IPS DF 19.7 (cell line): ENCODE measurements at regions not wholly inside any gene's neighbourhood (a gene's known extent, or its start where the extent isn't known, plus 50 kb on each side); places are given as distances from the start of the nearest gene placed in this dataset.

Experiments
- DNase-seq: peaks from one replicate; pipeline ENCODE4 v3.0.0-alpha.2; 2013; ENCODE audit warnings: low read depth, low spot score

DNA sequence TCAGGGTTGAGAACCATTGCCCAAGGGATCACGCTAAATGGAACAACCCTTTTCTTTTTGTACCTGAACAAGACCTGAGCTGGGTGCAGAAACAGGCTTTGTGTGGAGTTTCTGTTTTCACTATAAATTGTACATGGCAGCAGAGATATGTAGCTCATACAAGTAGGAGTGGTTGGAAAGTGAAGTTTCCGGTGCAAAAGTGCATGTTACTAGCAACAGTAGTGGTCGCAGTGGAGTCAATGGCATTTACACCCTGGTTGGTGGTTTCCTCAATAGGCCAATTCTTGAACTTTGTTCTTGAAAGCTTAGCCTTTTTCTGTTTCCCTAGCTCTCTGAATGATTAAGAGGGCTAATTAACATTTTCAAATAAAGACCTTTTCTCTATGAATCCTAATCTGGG lies 170.7 kb downstream of the NEBL start:
- no peak for DNase-seq

DNA sequence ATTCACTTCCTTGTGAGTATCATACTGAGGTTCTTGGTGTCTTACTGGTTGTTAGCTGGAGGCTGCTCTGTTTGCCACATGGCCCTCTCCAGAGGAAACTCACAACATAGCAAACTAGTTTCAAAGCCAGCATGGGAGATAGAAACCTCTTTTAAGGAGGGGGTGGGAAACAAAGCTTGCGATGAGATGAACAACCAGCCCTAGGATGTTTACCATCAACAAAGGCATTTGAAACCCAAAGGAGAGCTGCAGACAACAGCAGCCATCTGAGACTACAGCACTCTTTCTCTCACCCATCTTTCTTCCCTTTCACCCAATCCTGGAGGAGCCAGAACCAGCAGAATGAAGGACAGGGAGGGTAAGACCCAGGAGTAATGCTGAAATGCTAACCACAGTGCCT lies 182.1 kb downstream of the NEBL start:
- no peak for DNase-seq

DNA sequence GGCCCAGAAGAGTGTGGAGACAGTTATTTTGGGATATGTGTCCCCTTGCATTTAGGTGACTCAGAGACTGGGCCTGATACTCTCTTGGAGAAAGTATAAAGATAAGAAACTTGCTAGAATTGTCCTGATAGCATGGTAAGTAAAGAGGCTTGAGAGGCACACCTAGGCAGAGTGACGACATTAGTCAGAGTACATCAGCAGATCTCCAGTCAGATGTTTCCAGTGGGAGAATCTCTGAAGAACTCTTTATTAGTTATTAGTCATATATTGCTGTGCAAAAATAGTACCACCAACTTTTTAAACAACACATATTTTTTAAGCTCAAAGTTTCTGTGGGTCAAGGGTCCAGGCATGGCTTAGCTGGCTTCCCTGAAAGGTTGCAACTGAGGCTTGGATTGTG lies 182.6 kb downstream of the NEBL start:
- DNase-seq: no peak

DNA sequence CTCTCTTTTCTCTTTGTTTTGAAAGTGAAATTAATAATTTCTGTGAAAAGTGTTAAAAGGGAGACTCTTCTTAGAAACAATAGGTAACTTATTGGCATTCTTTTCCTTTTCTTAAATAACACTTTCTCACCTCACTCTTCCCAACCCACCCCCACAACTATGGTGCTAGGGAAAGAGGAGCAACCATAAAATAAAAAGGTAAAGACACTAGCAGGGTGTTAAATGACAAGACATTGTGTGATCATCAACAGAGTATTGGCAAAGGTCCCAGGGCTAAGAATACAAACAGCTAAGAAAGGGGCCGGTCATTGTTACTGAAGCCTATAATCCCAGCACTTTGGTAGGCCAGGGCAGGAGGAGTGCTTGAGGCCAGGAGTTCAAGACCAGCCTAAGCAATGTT lies 183.7 kb downstream of the NEBL start:
- no peak for DNase-seq

DNA sequence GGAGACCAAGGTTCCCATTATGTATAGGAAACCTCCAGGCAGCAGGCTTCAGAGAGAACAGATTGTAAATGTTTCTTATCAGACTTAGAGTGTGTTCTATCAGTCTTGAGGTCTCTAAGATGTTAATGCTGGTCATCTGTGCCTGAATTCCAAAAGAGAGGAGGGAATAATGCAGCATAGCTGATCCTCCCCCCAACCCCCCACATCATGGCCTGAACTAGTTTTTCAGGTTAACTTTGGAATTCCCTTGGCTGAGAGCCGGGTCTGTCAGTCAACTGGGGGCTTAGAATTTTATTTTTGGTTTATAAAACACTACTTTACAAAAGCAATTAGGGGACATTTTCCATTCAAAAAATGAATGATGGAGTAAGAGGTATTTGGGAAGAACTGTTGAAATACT lies 184.3 kb downstream of the NEBL start:
- no peak for DNase-seq

DNA sequence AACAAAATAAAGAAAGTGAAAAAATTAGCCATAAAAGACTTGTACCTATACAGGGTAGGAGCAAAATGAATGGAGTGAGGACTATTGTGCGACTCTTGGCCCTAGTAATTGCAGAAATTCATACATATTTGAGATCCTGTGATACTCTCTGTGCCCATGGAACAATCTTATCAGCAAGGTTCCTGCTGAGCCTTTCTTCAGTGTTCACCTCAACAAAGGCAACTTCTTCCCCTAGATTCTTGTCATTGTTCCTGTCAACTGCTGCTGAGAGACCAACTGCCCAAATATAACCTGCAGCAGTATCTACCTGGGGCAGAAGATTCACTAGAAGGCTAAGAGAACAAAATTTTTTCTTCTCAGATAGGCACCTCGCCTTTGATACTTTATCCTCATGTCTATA lies 187.4 kb downstream of the NEBL start:
- DNase-seq: no peak

DNA sequence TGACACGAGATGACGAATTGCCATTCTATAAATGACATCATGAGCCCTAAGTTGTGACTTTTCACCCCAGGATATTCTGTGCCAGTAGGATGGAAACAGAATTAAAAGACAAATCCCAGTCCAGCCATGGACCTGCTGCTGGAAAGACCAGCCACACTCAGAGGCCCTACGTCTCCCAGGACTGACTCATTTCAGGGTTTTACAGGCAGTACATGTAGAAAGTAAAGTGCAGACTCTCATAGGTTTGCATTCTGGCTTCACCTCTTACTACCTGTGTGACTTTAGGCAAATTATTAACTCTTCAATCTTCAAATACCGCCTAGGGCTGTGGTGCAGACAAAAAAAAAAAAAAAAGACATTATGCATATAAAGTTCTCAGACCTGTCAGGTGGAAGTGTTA lies 188.8 kb downstream of the NEBL start:
- no peak for DNase-seq

DNA sequence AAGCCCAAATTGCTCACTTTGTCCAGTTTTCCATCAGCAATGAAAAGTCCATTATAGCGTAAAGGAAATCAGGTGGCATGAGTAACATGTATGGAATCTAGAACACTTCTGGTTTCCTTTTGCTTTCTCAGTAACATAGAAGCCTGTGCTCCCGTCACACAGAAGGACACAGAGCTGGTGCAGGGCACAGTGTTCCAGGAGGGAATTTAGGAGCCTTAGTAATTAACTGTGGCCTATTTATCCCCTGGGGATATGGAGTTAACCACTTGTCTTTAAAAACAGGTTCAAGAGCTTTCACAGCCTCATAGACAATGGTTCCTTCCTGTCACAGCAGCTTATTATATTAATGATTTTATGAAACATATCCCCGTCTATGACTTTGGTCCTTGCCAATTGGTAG lies 189.9 kb downstream of the NEBL start:
- DNase-seq: no peak

DNA sequence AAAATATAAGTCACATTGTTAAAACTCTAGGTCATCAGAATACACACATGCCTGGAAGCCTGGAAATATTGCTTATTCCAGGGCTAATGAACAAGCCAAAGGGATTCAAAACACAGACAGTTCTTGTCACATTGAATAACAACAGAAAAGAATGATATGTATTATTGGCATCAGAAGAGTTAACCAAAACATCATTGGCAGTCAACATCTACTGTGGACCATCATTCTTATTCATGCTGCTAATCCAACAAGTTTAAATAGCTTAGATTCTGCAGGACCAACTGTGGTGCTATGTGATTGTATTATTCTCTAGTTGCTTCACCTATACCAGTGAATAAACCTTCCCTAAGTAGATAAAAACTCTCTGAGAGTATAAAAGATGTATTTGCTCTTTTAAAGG lies 198.3 kb downstream of the NEBL start:
- no peak for DNase-seq

DNA sequence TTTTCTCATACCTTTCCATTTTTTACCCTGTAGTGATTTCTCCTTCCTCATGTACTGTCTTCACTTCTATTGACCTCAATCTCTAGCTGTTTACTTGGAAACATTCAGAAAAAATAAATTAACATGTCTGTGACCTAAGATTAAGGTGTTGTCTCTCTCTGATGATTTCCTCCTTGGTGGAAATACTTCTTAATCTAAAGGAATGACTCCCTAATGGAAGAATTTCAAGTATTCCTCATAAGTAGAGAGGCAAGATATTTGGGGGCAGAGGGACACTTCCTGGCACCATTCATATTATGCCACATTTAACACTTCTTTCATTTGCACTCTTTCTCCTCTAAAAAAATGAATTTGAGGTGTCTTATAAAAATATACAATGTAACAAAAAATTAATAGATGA lies 202.8 kb downstream of the NEBL start:
- no peak for DNase-seq

DNA sequence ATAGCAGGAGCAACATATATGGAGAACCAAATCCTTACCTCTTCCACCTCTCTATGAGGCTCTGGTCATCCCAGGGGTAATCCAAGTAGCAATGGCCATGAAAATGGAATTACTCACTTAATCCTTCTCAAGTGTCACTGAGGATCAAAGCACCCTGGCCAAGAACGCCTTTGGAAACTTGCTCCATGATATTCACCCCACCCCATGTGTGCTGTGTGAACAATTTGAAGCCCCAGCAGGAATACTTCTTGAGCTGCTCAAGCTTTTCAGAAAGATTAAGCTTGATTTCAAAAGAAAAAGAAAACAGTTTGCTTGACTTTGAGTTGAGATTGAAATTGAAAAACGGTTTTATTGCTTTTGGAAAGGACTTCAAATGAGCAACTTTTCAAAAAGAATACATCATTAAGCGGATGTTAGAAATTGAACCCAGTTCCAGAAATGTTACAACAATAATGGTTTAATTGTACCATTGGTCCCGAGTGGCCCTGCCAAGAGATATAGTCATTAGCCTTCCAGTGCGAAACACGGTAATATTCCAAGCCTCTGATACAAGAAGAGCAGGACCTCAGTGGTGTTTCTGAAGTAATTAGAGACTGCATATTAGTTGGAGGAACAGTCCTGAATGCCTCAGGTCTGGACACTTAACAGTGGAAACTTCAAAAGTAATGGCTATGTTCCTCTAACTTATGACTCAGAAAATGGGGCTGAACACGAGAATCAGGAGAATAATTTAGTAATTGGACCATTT lies 208.1 kb downstream of the NEBL start:
- no peak for DNase-seq

DNA sequence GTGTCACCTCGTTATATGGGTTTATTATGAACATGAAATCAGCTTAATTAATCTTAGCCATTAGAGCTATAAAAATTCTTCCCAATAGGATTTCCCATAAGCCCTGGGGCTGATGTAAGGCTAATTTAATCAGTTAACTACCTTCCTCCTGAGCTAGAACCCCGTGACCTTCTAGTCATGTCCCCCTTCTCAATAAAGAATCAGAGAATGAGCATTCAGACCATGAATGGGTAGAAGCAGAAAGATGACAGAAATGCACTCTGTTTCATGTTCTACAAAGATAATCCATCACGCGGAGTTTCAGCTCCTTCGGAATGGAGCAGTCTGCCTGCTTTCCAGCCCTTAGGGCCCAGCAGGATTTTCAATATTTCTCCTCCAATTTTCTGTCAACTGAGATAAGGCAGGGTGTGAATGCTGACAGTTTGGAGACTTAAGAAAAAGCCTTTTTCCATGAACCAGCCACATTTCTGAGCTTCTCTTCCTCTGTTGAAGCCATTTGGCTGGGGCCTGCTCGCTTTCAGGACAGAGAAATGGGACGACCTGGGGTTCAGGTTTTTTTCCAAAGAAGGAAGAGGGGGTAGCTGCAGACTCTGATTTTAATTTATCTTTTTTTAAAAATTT lies 211.0 kb downstream of the NEBL start:
- DNase-seq: no peak

DNA sequence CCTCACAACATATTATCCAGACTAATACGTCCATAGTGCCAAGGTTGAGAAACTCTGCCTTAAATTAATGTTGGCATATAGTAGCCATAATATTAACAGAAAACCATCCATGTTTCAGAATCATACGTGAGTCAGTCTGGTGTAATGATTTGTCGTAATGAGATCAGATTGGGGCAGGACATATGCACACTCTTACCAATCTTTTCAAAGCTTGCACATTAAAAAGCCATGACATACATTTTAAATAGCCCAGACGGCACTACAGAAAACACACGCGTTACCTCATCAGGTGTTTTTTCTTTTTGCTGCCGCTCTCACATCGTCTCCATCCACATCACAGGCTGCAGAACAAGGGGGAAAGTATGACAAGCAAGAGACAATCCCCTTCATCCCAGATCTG lies 211.6 kb downstream of the NEBL start:
- DNase-seq: no peak

DNA sequence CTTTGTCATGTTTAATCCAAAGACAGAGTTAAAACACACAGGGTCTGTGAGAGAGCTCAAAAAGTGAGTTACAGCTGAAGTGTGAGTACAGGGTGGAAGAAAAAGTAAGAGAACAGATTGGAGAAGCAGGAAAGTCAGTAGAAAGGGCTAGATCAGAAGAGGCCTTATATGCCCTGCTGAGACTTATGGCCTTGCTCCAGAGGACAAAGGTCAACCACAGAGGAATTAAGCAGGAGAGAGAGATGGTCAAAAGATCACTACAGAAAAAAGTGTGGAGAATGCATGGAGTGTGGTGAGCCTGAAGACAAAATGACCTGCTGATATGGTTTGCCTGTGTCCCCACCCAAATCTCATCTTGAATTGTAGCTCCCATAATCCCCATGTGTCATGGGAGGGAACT lies 213.8 kb downstream of the NEBL start:
- DNase-seq: no peak

DNA sequence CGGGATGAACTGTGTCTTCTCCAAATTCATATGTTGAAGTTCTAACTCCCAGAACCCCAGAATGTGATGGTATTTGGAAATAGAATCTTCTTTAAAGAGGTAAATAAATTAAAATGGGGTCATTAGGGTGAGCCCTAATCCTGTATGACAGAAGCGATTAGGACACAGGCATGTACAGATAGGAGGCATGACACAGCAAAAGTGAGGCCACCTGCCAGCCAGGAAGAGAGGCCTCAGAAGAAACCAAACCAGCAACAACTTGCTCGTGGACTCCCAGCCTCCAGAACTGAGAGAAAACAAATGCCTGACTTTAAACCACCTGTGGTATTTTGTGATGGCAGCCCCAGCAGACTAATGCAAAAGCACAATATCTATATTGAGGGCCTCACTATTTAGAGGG lies 214.3 kb downstream of the NEBL start:
- DNase-seq: no peak

DNA sequence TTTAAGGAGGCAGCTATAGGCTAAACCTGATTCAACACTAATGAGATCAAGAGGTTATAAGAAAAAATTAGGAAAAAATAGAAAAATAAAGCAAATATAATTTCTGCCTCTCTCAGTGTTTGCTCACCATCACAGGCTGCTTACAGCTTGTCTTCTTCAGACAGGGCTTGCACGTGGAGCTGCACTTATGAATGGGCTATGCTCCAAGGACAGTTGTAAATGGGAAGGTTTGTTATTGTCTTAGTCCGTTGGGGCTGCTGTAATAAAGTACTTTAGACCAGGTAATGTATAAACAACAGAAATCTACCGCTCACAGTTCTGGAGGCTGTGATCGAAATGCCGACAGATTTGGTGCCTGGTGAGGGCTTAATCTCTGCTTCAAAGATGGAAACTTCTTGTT lies 219.8 kb downstream of the NEBL start:
- DNase-seq: no peak

DNA sequence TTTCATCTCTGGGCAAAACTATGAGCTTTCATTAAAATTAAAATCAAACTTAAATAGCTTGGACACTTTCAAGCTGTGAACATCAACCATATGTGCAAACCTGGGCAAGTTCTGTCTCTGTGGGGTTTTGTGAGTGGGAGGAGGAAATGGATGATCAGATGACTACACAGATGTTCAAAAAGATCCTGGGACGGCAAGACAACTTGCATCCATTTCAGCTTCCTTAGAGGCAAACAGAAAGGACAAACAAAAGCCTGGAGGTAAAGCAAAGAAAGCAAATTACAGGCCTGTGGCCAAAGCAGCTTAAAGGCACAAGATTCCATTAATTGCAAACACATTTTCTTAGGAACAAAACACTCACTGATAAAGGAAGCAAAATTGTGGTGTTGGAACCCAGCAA lies 222.2 kb downstream of the NEBL start:
- no peak for DNase-seq

DNA sequence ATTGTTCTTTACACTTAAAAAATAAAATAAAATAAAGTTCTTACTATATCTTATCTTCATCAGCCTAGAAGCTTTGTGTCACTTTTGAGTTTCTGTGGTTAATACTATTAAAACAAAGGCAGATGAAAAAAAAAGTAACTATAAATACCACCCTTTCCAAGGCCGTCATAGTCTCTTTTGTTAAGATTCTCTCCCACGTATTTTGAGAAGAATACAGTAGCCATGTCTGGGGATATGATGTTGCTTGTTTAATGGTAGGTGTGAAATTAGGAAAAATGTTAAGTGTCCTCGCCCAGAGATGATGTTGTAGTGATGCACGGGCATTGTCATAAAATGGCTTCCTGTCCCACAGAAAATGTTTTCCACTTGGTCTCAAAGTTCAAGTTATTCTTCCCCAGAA lies 223.9 kb downstream of the NEBL start:
- DNase-seq: no peak

DNA sequence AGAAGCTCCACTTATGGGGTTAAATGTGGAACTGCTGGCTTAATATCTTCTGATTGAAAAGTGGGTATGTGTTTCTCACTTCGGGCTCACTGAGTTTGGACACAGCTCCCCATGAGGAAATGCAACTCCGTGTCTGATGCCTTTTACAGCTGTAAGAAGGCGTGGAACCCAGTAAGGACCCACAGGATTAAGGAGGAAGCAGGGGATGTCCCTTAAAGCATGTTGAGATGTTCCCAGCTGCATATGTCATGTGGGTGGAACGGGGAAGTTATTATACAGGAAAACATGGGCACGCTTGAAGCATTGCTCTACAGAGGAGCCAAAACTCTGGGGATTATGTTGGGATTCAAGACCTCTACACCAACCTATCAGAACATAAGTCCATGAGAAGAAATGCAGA lies 224.4 kb downstream of the NEBL start:
- DNase-seq: no peak

DNA sequence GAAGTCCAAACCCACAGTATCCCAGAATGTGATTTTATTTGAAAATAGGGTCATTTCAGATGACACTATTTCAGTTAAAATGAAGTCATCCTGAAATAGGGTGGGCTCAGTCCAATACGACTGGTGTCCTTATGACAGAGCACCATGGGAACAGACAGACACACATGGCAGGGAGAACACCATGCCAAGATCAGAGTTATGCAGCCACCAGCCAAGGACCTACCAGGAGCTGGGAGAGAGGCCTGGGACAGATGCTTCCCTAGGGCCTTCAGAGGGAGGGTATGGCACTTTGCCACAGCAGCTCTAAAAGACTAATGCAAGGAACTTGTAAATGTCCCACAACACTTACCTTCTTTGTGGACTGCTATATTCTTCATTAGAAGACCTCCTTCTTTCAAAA lies 226.5 kb downstream of the NEBL start:
- DNase-seq: no peak

DNA sequence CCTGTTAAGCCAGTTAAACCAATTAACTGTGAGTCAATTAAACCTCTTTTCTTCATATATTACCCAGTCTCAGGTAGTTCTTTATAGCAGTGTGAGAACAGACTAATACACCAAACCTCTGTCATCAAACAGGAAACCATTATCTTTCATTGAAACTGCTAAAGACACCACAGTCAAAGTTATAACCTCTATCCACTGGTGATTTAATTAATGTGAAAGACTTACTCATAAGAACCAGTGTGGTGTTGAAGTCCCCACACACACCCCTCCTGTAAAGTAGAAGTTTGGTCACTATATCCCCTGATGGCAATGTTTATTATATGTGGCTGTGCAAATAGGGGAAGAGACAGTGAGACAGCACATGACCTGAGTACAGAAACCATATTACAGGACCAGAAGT lies 228.1 kb downstream of the NEBL start:
- DNase-seq: no peak

DNA sequence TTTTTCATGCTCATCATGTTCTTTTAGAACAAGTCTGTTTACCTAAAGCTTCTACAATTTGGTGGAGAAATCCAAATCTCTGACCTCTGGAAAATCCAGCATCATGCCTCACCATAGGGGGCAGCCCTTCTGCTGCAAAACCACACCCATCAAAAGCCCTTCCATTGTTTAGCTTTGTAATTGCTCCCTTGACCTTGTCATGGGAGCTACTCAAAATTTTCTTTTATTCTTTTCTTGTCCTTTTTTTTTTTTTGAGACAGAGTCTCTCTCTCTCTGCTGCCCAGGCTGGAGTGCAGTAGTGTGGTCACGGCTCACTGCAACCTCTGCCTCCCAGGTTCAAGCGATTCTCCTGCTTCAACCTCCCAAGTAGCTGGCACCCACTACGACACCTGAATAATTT lies 234.4 kb downstream of the NEBL start:
- DNase-seq: no peak

DNA sequence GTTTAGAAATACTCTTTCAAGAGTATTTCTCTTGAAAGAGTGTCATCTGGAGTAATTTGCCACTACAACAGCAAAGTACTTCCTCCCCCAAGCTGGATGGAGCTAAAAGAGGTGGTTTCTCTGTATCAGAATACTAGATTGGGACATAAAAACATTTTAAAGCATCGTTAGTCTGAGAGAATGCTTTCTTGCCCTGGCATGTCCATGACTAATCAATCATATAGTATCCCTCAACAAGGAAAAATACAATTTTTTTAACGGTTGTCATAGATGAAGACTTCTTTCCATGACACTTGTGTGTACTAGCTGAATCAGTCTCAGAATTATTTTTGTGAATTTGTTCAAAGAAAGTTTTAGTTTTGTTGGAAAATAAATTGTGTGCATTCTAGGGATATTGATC lies 237.9 kb downstream of the NEBL start:
- no peak for DNase-seq

DNA sequence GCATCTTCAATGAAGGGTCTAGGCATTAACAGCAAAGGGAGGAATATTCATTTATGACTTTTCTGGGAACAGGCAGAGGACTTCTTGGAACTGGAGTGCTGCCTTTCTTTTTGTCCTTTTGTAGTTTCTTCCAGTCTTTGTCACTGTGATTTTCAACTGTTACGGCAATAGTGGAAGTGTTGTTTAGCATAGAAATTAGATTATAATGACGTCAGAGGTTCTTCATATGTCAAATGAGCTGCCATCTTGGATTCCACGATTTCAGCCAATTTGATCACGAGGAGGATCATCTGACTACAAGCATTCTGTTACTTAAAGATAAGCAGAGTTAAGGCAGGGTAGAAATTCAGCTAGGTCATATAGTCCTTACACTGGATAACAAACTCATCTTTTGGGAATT lies 239.0 kb downstream of the NEBL start:
- no peak for DNase-seq
